CD4-positive, alpha-beta T cell treated with Interleukin-6 at 100 ng/mL for 8 hours (primary cell): ENCODE measurements at regions not wholly inside any gene's neighbourhood (a gene's known extent, or its start where the extent isn't known, plus 50 kb on each side); places are given as distances from the start of the nearest gene placed in this dataset.
"Not testable (repeated sequence)": the region's sequence is repeated elsewhere in the genome, so short reads cannot be mapped to it uniquely, and the experiment has no call there.

Experiments used
- DNase-seq: peaks from one replicate; pipeline ENCODE4 v3.0.0-alpha.2; 2020; ENCODE audit warnings: mixed read lengths, low spot score

GRCh38 chr13:108003626-108004025 is 211.7 kb downstream of the LIG4 start:
- no peak for DNase-seq

- no peak for DNase-seq
Observed at GRCh38 chr13:108000998-108001397, 214.3 kb downstream of the LIG4 start.

- DNase-seq: no peak
Observed at GRCh38 chr13:107999751-108000150, 215.6 kb downstream of the LIG4 start.

DNA sequence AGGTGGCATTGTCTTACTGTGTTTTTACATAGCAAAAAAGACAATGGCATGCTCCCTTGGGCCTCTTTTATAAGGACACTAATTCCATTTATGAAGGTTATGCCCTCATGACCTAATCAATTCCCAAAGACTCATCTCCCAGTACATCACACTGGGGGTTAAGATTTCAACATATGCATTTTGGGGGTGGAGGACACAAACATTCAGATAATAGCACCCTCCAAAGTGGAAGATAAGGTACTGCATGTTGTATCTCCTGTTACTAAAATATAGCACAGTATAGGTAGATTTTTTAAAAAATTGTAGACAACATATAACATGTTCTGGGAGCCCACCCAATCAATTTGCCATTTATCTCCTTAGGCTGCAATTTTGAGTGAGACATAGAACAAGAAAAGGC is 221.2 kb downstream of the LIG4 start:
- DNase-seq: no peak

DNA sequence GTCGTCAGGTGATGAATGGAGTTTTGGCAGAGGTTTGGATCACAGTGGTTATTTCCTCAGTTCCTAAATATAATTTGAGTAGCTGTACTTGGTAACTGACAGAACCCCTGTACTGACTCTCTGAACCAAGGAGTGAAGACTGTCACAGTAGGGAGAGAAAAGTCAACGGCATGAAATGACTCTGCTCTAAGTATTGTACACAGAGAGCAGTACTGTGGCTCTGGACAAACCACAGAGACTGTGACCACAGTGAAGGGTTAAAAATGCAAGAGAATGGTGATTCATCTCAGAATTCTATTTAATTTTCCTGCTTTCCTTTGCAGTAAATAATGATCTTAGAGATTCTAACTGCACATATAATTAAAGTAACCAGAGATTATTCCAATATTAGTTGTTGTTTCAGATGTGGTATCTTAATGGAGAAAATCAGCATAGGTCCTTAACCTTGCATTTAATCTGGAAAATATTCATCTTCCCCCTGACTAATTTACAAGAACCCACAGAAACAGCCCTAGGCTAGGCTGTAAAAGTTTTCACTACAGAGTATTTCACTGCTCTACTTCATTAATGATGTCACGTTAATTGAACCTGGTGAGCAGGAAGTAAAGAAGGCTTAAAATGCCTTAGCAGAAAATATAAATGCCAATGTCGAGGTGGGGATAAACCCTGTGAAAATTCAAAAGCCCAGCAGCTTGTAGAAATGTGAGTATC is 221.9 kb downstream of the LIG4 start:
- DNase-seq: no peak

GRCh38 chr13:107992542-107992941 is 222.8 kb downstream of the LIG4 start:
- no peak for DNase-seq

GRCh38 chr13:107977071-107977574 is 238.2 kb downstream of the LIG4 start:
- no peak for DNase-seq

DNA sequence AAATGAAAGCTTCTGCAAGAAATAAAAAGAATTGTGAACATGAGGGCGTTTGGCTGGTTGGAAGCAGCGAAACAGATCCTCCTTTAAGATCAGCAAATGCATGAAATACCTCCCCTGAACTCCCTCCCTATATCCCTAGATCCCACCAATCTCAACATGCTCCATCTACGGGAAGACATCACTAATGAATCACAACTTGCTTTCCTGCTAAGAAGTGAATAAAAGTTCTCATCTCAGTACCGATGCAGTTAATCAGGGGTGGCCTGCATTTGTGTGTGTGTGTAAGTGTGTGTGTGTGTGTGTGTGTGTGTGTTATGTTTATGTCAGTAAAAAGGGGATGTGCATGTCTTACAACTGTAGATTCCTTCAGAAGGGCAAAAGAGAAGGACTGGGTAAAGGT is 238.7 kb downstream of the LIG4 start:
- no peak for DNase-seq

GRCh38 chr13:107974409-107974808 is 240.9 kb downstream of the LIG4 start:
- no peak for DNase-seq

DNA sequence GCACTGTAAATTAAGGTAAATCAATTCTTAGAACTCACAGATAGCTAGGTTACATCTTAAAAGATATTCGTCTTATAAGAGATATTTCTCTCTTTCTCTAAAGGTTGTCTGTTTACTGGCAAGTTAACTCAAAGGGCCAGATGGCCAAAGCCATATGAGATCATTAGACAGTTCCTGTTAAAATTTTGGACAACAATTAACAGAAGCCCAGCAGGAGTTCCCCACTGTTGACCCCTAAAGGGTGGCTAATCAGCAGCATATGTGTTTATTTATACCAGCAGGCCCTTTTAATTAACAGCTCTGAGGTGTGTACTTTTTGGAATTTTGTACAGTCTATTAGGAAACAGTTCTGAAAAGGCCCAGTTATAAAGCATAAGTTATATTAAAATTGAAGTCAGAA is 245.8 kb downstream of the LIG4 start:
- DNase-seq: no peak

GRCh38 chr13:107968470-107968869 is 246.9 kb downstream of the LIG4 start:
- no peak for DNase-seq

DNA sequence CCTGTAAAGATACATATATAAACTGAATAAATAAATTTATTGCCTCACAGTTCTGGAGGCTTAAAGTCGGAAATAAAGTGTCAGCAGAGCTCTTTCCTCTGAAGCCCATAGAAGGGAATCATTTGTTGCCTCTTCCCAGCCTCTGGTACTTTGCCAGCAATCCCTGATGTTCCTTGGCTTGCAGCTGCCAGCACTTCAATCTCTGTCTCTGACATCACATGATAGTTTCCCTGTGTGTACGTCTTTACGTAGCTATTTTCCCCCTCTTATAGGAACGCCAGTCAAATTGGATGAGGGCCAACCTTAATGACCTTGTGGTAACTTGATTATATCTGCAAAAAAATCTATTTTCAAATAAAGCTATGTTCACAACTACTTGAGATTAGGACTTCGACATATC is 250.9 kb downstream of the LIG4 start:
- DNase-seq: no peak

DNA sequence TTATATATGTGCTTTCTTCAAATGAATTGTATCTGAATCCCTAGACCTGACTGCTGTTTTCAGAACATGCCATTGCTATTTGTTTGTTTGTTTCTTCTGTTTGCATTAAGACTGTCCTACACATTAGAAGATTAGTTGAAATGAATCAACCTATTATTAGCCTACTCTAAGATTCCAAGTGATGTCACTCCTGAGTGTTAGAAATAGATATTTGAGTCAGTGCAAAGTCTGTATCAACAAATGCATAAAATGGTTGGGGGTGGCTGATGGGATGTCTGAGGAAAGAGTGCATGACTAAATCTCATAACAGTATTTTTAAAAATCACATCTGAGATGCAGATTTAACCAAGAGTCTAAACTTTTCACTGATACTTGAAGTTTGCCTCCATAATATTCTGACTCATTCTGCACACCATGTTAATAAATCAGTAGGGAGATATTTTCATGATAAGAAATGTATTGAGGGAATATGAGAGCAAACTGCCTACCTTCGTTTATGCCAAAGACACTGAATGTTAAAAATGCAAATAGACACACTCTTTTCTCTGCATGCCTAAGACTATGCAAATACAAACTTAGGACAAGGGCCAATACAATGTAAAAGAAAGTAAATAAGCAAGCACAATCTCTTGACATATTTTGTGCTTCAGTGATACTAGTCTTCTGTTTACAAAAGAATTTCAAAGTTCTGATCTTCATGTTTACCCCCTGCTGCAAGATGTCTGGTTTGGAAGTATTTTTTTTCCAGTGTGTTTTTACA is 253.3 kb downstream of the LIG4 start:
- no peak for DNase-seq

GRCh38 chr13:107960301-107960700 is 255.0 kb downstream of the LIG4 start:
- DNase-seq: no peak

GRCh38 chr13:107956889-107957288 is 258.4 kb downstream of the LIG4 start:
- DNase-seq: no peak

DNA sequence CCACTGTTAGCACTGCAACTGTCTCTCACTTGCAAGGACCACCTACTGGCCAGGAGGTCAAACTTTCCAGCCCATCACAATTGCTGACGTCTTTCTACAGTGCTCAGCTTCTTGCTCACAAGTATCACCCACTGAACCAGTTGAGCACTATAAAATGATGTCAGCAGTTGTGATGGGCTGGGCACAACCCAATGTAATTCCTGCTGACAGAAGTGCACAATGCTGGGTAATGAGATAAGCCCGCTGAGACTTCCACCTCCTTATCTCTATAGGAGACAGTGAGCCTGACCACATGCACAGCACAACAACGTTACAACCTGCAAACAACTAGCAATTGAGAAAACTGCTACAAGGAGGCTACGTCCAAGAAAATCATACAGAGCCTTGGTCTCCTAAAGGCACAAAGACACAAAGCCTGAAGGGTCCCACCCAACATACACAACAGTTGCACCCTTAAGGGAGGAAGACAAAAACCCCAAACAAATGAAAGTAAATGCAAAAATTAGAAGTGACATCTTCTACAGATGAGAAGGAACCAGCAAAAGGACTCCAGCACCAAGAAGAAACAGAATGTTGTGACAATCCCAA is 273.2 kb downstream of the LIG4 start:
- no peak for DNase-seq

DNA sequence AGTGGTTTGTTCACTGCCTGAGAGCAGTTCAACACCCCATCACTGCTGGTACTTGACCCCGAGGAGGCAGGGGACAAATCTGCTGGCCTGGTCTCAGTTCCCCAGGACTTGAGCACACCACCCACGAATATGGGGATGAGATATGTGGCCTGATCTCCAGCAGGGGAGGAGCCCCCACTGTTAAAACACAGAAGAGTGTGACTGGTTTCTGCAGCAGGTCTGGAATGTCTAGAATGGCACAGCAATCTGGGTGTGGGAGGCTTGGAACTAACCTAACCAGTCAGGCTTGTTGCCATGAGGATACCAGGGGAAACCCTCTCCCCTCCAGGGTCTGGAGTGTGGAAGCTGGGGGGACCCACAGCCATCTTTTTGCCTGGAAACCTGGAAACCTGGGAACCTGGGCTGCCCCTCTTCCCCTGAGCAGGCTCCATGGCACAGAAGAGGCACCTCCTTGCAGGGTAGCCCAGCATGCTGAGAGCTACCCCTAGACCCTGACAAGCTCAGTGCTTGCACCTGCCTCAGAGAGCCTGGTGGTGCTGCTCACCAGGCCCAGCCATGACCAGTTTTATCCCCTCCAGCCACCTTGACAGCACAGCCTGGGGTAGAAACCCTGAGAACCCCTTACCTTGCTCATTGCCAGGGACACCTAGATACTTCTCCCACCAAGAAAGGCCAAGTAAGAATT is 273.8 kb downstream of the LIG4 start:
- no peak for DNase-seq

DNA sequence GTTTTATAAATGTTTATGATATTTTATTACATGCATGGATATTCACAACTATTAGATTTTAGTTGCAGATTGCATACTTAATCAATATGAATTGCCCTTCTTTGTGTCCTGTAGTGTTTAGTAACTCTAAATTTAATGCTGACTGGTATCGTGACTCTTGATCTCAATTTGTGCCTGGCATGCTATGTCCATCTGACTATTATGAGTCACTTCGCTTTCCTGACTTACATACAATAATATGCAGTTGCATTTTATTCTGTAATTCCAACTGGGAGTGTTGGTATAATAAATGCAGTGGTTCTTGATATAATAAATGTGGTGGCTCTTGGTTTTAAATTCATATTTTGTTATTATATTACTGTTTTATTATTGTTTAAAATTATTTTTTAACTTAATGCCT is 277.5 kb downstream of the LIG4 start:
- no peak for DNase-seq

DNA sequence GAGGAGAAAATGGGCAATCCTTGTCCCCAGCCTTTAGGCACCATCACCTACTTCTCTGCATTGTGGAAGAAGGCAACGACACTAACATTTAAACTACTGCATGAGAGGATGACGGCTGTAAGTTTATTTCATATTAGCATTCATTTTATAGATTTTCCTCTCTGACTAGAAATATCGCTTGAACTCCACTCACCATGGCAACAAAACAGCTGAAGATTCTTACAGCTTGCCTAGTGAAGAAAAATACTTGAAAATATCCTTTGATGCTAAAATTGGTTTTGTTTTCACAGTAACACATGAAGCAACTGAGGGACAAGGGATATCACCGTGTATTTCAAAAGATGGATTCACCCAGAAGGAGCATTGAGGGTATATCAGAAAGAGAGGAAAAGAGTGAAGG is 284.3 kb downstream of the LIG4 start:
- no peak for DNase-seq

DNA sequence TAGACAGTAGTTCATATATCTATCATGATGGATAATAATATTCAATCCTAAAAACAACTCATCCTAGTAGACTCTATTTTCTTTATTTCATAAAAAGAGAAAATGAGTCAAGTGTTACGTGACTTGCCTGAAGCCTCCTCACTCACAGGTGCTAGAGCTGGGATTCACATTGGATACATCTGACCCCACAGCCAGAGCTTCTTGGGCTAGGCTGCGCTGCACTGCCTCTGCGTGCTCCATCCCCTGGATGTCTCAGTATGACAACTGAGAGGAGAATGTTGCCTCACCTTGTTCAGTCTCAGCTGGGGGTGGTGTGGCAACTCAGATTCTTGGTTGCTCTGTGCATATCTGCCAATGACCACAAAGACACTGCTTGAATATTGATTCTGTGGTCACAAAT is 286.6 kb downstream of the LIG4 start:
- DNase-seq: no peak

DNA sequence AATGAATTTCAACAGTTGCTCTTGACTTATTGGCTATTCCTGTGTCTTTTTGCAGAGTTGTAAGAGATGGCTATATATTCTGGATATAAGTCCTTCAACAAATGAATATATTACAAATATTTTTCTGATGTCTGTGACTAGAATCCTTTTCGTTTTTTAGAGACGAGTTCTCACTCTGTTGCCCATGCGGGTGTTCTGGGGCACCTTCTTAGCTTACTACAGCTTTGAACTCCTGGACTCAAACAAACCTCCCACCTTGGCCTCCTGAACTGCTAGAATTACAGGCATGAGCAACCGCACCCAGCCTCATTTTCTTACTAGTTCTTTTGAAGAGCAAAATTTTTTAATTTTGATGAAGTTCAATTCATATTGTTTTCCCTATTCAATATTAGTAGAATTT is 287.8 kb downstream of the LIG4 start:
- DNase-seq: no peak

- DNase-seq: not testable (repeated sequence)
Observed at GRCh38 chr13:107926515-107926914, 288.8 kb downstream of the LIG4 start.

DNA sequence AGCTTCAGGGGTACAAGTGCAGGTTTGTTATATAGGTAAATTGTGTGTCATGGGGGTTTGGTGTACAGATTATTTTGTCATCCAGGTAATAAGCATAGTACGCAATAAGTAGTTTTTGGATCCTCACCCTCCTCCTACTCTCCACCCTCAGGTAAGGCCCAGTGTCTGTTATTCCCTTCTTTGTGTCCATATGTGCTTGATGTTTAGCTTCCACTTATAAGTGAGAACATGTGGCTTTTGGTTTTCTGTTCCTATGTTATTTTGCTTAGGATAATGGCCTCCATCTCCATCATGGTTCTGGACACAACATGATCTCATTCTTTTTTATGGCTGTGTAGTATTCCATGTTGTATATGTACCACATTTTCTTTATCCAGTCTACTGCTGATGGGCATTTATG is 298.4 kb downstream of the LIG4 start:
- not testable (repeated sequence) for DNase-seq
